GM12891 (cell line): ENCODE measurements at regions not wholly inside any gene's neighbourhood (a gene's known extent, or its start where the extent isn't known, plus 50 kb on each side); places are given as distances from the start of the nearest gene placed in this dataset.

ENCODE experiments used
- DNase-seq: peaks from one replicate; pipeline ENCODE4 v3.0.0; 2011; ENCODE audit warnings: low spot score; ENCODE audit not compliant: insufficient read length
- FAIRE-seq: peaks from 2 replicates; lab custom pipeline; 2011; peaks lifted over from hg19 to GRCh38; lab: Jason Lieb, UNC
- PAX5 ChIP-seq: IDR thresholded peaks from 2 replicates; pipeline ENCODE4 v1.6.1; 2011; ENCODE audit warnings: low read length, moderate library complexity, mild to moderate bottlenecking; ENCODE audit not compliant: insufficient read depth, severe bottlenecking
- POLR2A ChIP-seq: IDR thresholded peaks from 2 replicates; pipeline ENCODE4 v1.6.1; 2011; ENCODE audit warnings: low read depth, low read length, control low read depth
- POLR2AphosphoS5 ChIP-seq: IDR thresholded peaks from 2 replicates; pipeline ENCODE4 v1.6.1; 2011; ENCODE audit warnings: low read depth, low read length, control low read depth
- POU2F2 ChIP-seq: IDR thresholded peaks from 2 replicates; pipeline ENCODE4 v1.6.1; 2011; ENCODE audit warnings: low read depth, mild to moderate bottlenecking, control low read depth, low read length, moderate library complexity
- SPI1 ChIP-seq: IDR thresholded peaks from 2 replicates; pipeline ENCODE4 v1.6.1; 2011; ENCODE audit warnings: low read depth, low read length, control low read depth
- TAF1 ChIP-seq: IDR thresholded peaks from 2 replicates; pipeline ENCODE4 v1.6.1; 2011; ENCODE audit warnings: low read depth, low read length, control low read depth

GRCh38 chr16:64648282-64648681, 473.6 kb downstream of the CDH11 start:
- no peak for TF ChIP-seq PAX5
- no peak for TF ChIP-seq SPI1
- no peak for TF ChIP-seq POLR2A
- TF ChIP-seq POU2F2, result no peak
- no peak for TF ChIP-seq TAF1
- no peak for TF ChIP-seq POLR2AphosphoS5
- DNase-seq (no peak), FAIRE-seq (no peak)

GRCh38 chr16:64641343-64641742, 480.5 kb downstream of the CDH11 start:
- TF ChIP-seq POU2F2, result no peak
- no peak for TF ChIP-seq TAF1
- TF ChIP-seq POLR2AphosphoS5, result no peak
- TF ChIP-seq SPI1, result no peak
- TF ChIP-seq POLR2A, result no peak
- no peak for TF ChIP-seq PAX5
- DNase-seq (no peak), FAIRE-seq (no peak)

DNA sequence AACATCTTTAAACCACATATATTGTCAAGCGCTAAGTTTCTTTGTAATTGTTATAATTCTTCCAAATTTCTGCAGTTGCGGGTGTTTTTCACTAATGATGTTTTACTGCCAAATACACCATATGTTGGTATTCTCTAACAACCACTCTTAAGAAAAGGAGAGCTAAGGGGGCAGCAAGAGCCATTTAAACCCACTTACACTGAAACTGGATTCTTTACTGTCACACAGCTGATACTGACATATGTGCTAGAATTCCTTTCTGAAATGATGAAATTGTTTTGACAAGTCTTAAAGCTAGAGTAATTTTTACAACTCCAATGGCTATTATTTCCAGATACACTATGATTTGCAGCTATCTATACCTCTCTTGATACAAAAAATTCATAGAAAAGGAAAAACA, 483.1 kb downstream of the CDH11 start:
- DNase-seq (no peak), FAIRE-seq (no peak)
- no peak for TF ChIP-seq POLR2AphosphoS5
- TF ChIP-seq PAX5, result no peak
- no peak for TF ChIP-seq TAF1
- no peak for TF ChIP-seq SPI1
- no peak for TF ChIP-seq POU2F2
- no peak for TF ChIP-seq POLR2A

GRCh38 chr16:64629622-64630021, 492.2 kb downstream of the CDH11 start:
- FAIRE-seq (no peak), DNase-seq (no peak)
- TF ChIP-seq SPI1, result no peak
- no peak for TF ChIP-seq TAF1
- no peak for TF ChIP-seq POU2F2
- no peak for TF ChIP-seq POLR2A
- no peak for TF ChIP-seq PAX5
- TF ChIP-seq POLR2AphosphoS5, result no peak

GRCh38 chr16:64627781-64628180, 494.1 kb downstream of the CDH11 start:
- FAIRE-seq (no peak), DNase-seq (no peak)
- TF ChIP-seq POLR2AphosphoS5 (no peak), TAF1 (no peak), POU2F2 (no peak), PAX5 (no peak), POLR2A (no peak), SPI1 (no peak)

GRCh38 chr16:64627288-64627687, 494.6 kb downstream of the CDH11 start:
- DNase-seq, result no peak

DNA sequence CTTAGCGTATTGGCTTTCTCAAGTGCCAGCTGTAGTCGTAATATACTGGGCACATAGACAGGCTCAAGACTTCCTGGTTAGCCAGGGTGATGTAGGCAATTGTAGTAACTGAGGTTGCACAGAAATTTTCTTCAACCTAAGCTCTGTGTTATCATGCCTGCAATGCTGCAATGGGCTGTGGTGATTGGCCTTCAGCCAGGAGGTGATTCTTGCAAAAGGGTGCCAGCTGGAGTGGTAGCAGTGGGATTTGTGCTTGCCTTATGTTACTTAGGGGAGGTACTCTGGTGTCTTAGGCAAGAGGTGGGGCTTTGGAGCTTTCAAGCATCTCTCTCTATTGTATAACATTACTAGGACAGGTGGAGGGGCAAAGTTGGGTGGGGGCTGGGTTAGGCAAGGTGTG, 495.1 kb downstream of the CDH11 start:
- no peak for DNase-seq
- no peak for TF ChIP-seq SPI1
- FAIRE-seq, result no peak

More at GRCh38 chr16:64627288-64627687, 494.6 kb downstream of the CDH11 start:
- no peak for TF ChIP-seq SPI1
- TF ChIP-seq POLR2AphosphoS5, result no peak
- no peak for TF ChIP-seq POU2F2
- no peak for TF ChIP-seq TAF1
- TF ChIP-seq PAX5, result no peak
- no peak for TF ChIP-seq POLR2A
- no peak for FAIRE-seq

DNA sequence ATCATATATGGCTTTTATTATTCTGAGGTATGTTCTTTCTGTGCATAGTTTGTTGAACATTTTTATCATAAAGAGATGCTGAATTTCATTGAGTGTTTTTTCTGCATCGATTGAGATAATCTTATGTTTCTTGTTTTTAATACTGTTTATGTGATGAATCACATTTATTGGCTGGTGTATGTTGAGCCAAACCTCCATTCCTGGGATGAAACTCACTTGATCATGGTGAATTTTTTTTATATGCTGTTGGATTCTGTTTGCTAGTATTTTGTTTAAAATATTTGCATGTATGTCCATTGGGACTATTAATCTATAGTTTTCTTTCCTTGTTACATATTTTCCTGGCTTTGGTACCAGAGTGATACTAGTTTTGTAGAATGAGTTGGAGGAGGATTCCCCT, 500.2 kb downstream of the CDH11 start:
- FAIRE-seq (no peak), DNase-seq (no peak)
- TF ChIP-seq TAF1 (no peak), POLR2AphosphoS5 (no peak), POU2F2 (no peak)

DNA sequence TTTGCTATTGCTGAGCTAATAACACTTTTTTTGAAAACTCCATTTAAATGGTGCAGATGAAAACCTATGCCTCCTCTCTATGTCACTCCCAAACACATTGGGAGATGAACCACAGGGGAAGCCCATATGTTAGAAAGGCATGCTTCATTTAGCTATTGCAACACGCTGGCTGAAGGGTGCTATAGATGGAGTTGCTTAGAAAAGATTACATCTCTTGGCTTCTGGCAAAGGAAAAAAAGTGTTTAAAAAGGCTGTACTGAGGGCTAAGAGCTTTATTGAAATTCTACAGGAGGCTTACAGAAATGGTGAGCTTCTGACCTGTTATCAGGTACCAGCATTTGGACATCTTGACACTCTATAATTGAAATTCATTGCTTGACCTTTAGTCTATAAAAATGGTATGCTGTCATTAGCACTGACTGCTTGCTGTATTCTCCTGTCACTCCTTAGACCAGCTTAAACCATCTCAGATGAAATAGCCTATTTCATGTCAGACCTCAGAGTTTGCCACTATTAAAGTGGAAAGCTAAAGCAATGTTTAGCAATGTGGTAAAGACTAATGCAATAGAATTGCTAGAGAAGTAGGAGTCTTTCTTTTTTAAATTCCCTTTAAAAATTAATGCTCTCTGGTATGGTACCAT, 503.9 kb downstream of the CDH11 start:
- no peak for DNase-seq
- TF ChIP-seq SPI1, result no peak
- TF ChIP-seq PAX5, result no peak
- no peak for TF ChIP-seq TAF1
- no peak for TF ChIP-seq POLR2A
- TF ChIP-seq POU2F2, result no peak
- TF ChIP-seq POLR2AphosphoS5, result no peak
- FAIRE-seq, result no peak

DNA sequence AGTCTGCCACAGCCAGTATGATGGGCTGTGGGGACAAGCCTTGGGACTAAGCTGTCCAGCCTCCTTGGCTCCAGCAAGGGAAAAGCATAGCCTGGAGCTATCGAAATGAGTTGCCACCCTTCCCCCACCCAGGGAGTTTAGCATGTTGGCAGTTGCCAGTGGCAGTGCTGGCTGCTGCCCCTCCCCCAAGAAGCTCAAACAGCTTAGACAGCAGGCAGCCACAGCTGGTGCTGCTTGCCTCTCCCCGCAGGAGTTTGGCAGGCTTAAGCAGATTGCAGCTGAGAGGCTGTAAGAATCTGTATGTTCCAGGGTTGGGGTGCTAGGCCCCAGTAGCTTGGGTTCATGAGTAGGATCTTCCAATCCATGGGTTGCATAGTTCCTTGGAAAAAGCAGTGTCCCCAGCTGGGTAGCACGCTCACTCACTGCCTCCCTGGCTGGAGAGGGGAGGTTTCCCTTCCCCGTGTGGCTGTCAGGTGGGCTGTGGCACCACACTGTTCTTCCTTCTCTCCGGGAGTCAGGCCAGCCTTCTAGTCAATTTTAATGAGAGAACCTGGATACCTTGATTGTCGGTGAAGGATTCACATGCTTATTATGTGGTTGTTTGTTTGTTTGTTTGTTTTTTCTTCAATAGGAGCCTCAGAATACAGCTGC, 506.1 kb downstream of the CDH11 start:
- TF ChIP-seq POU2F2, result no peak
- no peak for TF ChIP-seq PAX5
- no peak for TF ChIP-seq TAF1
- no peak for TF ChIP-seq POLR2AphosphoS5
- no peak for TF ChIP-seq SPI1
- TF ChIP-seq POLR2A, result no peak
- FAIRE-seq (no peak), DNase-seq (no peak)
